MM.1S (cell line): ENCODE measurements at regions not wholly inside any gene's neighbourhood (a gene's known extent, or its start where the extent isn't known, plus 50 kb on each side); places are given as distances from the start of the nearest gene placed in this dataset.

Experiments used
- DNase-seq: peaks from one replicate; pipeline ENCODE4 v3.0.0-alpha.2; 2015
- H2AFZ ChIP-seq: fragments of 300-600 bp; sonication (generic); 2 replicates; pipeline ENCODE4 v1.6.0; 2016; ENCODE audit warnings: antibody characterized with exemption, low read length
- H3F3A ChIP-seq: fragments of 300-600 bp; sonication (generic); 2 replicates; pipeline ENCODE4 v1.6.1; 2016; ENCODE audit warnings: mild to moderate bottlenecking, antibody characterized with exemption, low read length, moderate library complexity, mixed read lengths; ENCODE audit not compliant: insufficient read depth
- H3K27ac ChIP-seq: fragments of 300-600 bp; sonication (generic); 2 replicates; pipeline ENCODE4 v1.5.1; 2016; ENCODE audit warnings: mild to moderate bottlenecking, low read length
- H3K27me3 ChIP-seq: fragments of 300-600 bp; sonication (generic); replicated peaks from 2 replicates; pipeline ENCODE4 v1.6.0; 2016; ENCODE audit warnings: low read length; ENCODE audit not compliant: insufficient read depth
- H3K36me3 ChIP-seq: fragments of 300-600 bp; sonication (generic); replicated peaks from 2 replicates; pipeline ENCODE4 v1.6.1; 2016; ENCODE audit warnings: mild to moderate bottlenecking, low read length, mixed read lengths; ENCODE audit not compliant: insufficient read depth
- H3K4me1 ChIP-seq: fragments of 300-600 bp; sonication (generic); 2 replicates; pipeline ENCODE4 v1.6.1; 2016; ENCODE audit warnings: low read length, mixed read lengths
- H3K4me2 ChIP-seq: fragments of 300-600 bp; sonication (generic); 2 replicates; pipeline ENCODE4 v1.6.0; 2016; ENCODE audit warnings: low read depth, low read length
- H3K4me3 ChIP-seq: fragments of 300-600 bp; sonication (generic); 2 replicates; pipeline ENCODE4 v1.5.1; 2016; ENCODE audit warnings: low read length, mixed read lengths
- H3K79me2 ChIP-seq: fragments of 300-600 bp; sonication (generic); 2 replicates; pipeline ENCODE4 v1.6.1; 2016; ENCODE audit warnings: mixed run types, low read length, mixed read lengths
- H3K9ac ChIP-seq: fragments of 300-600 bp; sonication (generic); 2 replicates; pipeline ENCODE4 v1.6.1; 2016; ENCODE audit warnings: low read length, mixed read lengths
- H3K9me2 ChIP-seq: fragments of 300-600 bp; sonication (generic); replicated peaks from 2 replicates; pipeline ENCODE4 v1.6.1; 2016; ENCODE audit warnings: mild to moderate bottlenecking, low read length, mixed read lengths; ENCODE audit not compliant: insufficient read depth
- H3K9me3 ChIP-seq: fragments of 300-600 bp; sonication (generic); replicated peaks from 2 replicates; pipeline ENCODE4 v1.6.1; 2016; ENCODE audit warnings: mild to moderate bottlenecking, low read length, mixed read lengths; ENCODE audit not compliant: insufficient read depth
- H4K20me1 ChIP-seq: fragments of 300-600 bp; sonication (generic); 2 replicates; pipeline ENCODE4 v1.6.1; 2016; ENCODE audit warnings: mild to moderate bottlenecking, low read length, moderate library complexity, mixed read lengths; ENCODE audit not compliant: insufficient read depth
- EZH2 ChIP-seq: fragments of 300-600 bp; sonication (generic); optimal IDR thresholded peaks from 2 replicates; pipeline ENCODE3; 2017; ENCODE audit warnings: low read depth, mild to moderate bottlenecking, antibody characterized with exemption, low read length, mixed read lengths
- EZH2phosphoT487 ChIP-seq: fragments of 300-600 bp; sonication (generic); IDR thresholded peaks from 2 replicates; pipeline ENCODE4 v1.6.1; 2018; ENCODE audit warnings: antibody characterized with exemption, low read length
- TF ChIP-seq, protein P1 (sequence below): fragments of 300-600 bp; sonication (generic); IDR thresholded peaks from 2 replicates; pipeline ENCODE4 v1.5.1; 2016; ENCODE audit warnings: antibody characterized with exemption, low read length, mixed read lengths

DNA sequence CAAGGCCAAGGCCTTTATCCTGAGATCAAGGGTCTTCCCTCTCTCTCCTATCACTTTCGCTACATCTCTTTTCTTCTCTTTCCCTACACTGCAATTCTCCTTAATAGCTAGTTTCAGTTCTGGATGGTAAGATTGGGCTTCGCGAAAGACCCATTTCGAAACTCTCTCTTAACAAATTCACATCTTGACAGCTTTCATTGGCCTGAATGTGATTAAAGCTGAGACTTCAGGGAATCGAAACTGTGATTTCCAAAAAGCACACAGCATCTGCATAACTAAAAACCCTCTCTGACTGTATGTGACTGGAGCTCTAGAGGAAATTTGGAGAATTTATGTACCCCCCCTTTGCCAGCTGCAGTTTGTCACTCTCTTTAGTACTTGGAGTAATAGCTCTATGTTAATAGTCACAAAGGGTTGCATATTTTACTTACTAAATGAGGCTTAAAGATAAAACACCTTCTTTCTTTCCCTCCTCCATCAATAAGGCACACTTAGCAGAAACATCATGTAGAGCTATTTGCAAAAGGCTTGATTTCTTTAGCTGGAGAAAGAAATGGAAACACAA, 105.3 kb upstream of the FAM20A start:
- Histone ChIP-seq H3K4me2 (no peak overlapping the region), H3K9me3 (no peaks in the 10 kb centered on the region), H3K4me1 (no peaks in the 10 kb centered on the region), H3K9ac (no peak overlapping the region), H3K79me2 (no peaks in the 10 kb centered on the region), H4K20me1 (no peaks in the 10 kb centered on the region), H2AFZ (no peak overlapping the region), H3F3A (no peaks in the 10 kb centered on the region), H3K36me3 (no peaks in the 10 kb centered on the region), H3K27ac (no peak overlapping the region), H3K27me3 (no peaks in the 10 kb centered on the region), H3K9me2 (no peaks in the 10 kb centered on the region), H3K4me3 (no peak overlapping the region)
- no peak for DNase-seq
- TF ChIP-seq, protein P1, sequence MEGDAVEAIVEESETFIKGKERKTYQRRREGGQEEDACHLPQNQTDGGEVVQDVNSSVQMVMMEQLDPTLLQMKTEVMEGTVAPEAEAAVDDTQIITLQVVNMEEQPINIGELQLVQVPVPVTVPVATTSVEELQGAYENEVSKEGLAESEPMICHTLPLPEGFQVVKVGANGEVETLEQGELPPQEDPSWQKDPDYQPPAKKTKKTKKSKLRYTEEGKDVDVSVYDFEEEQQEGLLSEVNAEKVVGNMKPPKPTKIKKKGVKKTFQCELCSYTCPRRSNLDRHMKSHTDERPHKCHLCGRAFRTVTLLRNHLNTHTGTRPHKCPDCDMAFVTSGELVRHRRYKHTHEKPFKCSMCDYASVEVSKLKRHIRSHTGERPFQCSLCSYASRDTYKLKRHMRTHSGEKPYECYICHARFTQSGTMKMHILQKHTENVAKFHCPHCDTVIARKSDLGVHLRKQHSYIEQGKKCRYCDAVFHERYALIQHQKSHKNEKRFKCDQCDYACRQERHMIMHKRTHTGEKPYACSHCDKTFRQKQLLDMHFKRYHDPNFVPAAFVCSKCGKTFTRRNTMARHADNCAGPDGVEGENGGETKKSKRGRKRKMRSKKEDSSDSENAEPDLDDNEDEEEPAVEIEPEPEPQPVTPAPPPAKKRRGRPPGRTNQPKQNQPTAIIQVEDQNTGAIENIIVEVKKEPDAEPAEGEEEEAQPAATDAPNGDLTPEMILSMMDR: no peak
- no peak for TF ChIP-seq EZH2phosphoT487
- TF ChIP-seq EZH2: no peak

GRCh38 chr17:68705714-68706076, 104.5 kb upstream of the FAM20A start:
- Histone ChIP-seq H3K4me3 (no peak overlapping the region), H3K27ac (no peak overlapping the region), H3F3A (no peaks in the 10 kb centered on the region), H3K9me2 (no peaks in the 10 kb centered on the region), H3K27me3 (no peaks in the 10 kb centered on the region), H3K4me1 (no peaks in the 10 kb centered on the region), H4K20me1 (no peaks in the 10 kb centered on the region), H2AFZ (no peak overlapping the region), H3K4me2 (no peak overlapping the region), H3K9ac (no peak overlapping the region), H3K36me3 (no peaks in the 10 kb centered on the region), H3K9me3 (no peaks in the 10 kb centered on the region), H3K79me2 (no peaks in the 10 kb centered on the region)
- DNase-seq: no peak
- no peak for TF ChIP-seq EZH2phosphoT487
- TF ChIP-seq EZH2: no peak
- TF ChIP-seq, protein P1: no peak

- no peaks in the 10 kb centered on the region for H3K79me2 ChIP-seq
- no peak overlapping the region for H3K4me3 ChIP-seq
- no peak overlapping the region for H3K4me2 ChIP-seq
- no peaks in the 10 kb centered on the region for H3K36me3 ChIP-seq
- TF ChIP-seq EZH2phosphoT487 (no peak), EZH2 (no peak)
- TF ChIP-seq, protein P1: no peak
- no peaks in the 10 kb centered on the region for H3K9me3 ChIP-seq
- no peaks in the 10 kb centered on the region for H3K9me2 ChIP-seq
- H3F3A ChIP-seq: no peaks in the 10 kb centered on the region
- H3K9ac ChIP-seq: no peak overlapping the region
- no peak for DNase-seq
- H4K20me1 ChIP-seq: no peaks in the 10 kb centered on the region
- H3K27me3 ChIP-seq: no peaks in the 10 kb centered on the region
- H3K4me1 ChIP-seq: no peaks in the 10 kb centered on the region
- H3K27ac ChIP-seq: no peak overlapping the region
- no peak overlapping the region for H2AFZ ChIP-seq
Measured at GRCh38 chr17:68704871-68705713, 103.9 kb upstream of the FAM20A start.
